ENCODE measurements at regions not wholly inside any gene's neighbourhood (a gene's known extent, or its start where the extent isn't known, plus 50 kb on each side); places are given as distances from the start of the nearest gene placed in this dataset.

- TF ChIP-seq CTCF (conservative IDR thresholded peaks at IDR 0.05; ENCODE audit: low read depth, low read length) (no peak), EZH2 (IDR thresholded peaks at IDR 0.05; ENCODE audit: borderline replicate concordance, low read depth, low read length, poor library complexity, severe bottlenecking) (no peak)
Observed at GRCh38 chr6:130314271-130314670, 51.5 kb upstream of the TMEM200A start.

Data from A673 (cell line).